K562 (cell line): ENCODE measurements at regions not wholly inside any gene's neighbourhood (a gene's known extent, or its start where the extent isn't known, plus 50 kb on each side); places are given as distances from the start of the nearest gene placed in this dataset.

Experiments
- MBD2 ChIP-seq: sonication (generic); IDR thresholded peaks from 2 replicates; pipeline ENCODE4 v1.6.1; 2016; ENCODE audit warnings: low read depth, borderline replicate concordance
- MXI1 ChIP-seq: IDR thresholded peaks from 2 replicates; pipeline ENCODE4 v1.6.1; 2011; ENCODE audit warnings: low read depth, mild to moderate bottlenecking, improper control_type of control experiment, low read length
- POLR2A ChIP-seq: fragments of 450-650 bp; conservative IDR thresholded peaks from 2 replicates; pipeline ENCODE4 v1.6.1; 2016
- YY1 ChIP-seq, 3 experiments: IDR thresholded peaks; 2 replicates each; pipeline ENCODE4 v1.6.1; 2011; ENCODE audit warnings: low read length in 2 of 3, mild to moderate bottlenecking in 2 of 3, moderate library complexity in 2 of 3, borderline replicate concordance in 1 of 3, control low read depth in 1 of 3, low read depth in 1 of 3; ENCODE audit not compliant: insufficient read depth in 3 of 3, insufficient replicate concordance in 2 of 3, control insufficient read depth in 1 of 3, insufficient read length in 1 of 3; ENCODE audit errors: extremely low read depth in 1 of 3
- ZFP36 ChIP-seq: fragments of 150-350 bp; IDR thresholded peaks from 2 replicates; pipeline ENCODE4 v1.6.1; 2018; ENCODE audit warnings: low read length, low read depth; ENCODE audit not compliant: partially characterized antibody
- TF ChIP-seq, protein P1 (sequence below): fragments of 450-650 bp; IDR thresholded peaks from 2 replicates; pipeline ENCODE4 v1.6.1; 2016; ENCODE audit warnings: antibody characterized with exemption
- TF ChIP-seq, protein P2 (sequence below), 3 experiments: IDR thresholded peaks in 2 of 3; conservative IDR thresholded peaks in 1 of 3; 2 replicates each; pipeline ENCODE4 v1.5.1; 2011 to 2012; ENCODE audit warnings: low read length in 3 of 3, mild to moderate bottlenecking in 3 of 3, control low read depth in 2 of 3, improper control_type of control experiment in 1 of 3, inconsistent platforms in 1 of 3, low read depth in 1 of 3, mixed read lengths in 1 of 3, moderate library complexity in 1 of 3; ENCODE audit not compliant: insufficient read depth in 2 of 3
- TF ChIP-seq, protein P3 (sequence below): fragments of 450-650 bp; IDR thresholded peaks from 2 replicates; pipeline ENCODE4 v1.6.1; 2017; ENCODE audit warnings: antibody characterized with exemption, mild to moderate bottlenecking

DNA sequence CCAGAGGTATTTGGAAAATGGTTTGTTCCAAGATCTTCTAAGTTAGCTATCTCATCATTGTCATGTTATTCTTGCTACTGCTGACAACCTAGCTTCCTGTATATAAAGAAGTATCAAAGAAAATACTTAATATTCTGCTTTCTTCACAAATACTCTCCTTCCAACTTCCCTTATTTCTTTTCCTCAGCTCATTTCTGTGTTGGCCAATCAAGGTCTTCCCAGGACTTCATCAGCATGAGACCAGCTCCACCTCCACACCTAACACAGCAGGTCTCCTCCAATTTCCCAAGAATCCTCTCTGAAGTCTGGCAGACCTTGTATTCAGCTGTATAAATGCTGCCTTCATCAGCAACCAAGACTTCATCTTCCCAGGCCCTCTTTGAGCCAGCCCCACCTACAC is 538.6 kb upstream of the JARID2 start:
- TF ChIP-seq MXI1 (no peak), MBD2 (no peak), YY1 (IDR thresholded peaks at IDR 0.05; ENCODE audit: borderline replicate concordance in 1 of 3, control insufficient read depth in 1 of 3, extremely low read depth in 1 of 3, insufficient read depth in 3 of 3, insufficient read length in 1 of 3, insufficient replicate concordance in 2 of 3, low read depth in 1 of 3, low read length in 2 of 3) (no peak), POLR2A (no peak), ZFP36 (no peak)
- TF ChIP-seq, protein P1, sequence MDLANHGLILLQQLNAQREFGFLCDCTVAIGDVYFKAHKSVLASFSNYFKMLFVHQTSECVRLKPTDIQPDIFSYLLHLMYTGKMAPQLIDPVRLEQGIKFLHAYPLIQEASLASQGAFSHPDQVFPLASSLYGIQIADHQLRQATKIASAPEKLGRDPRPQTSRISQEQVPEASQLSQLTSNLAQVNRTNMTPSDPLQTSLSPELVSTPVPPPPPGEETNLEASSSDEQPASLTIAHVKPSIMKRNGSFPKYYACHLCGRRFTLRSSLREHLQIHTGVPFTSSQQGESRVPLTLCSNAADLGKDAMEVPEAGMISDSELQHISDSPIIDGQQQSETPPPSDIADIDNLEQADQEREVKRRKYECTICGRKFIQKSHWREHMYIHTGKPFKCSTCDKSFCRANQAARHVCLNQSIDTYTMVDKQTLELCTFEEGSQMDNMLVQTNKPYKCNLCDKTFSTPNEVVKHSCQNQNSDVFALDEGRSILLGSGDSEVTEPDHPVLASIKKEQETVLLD: no peak
- TF ChIP-seq, protein P2, sequence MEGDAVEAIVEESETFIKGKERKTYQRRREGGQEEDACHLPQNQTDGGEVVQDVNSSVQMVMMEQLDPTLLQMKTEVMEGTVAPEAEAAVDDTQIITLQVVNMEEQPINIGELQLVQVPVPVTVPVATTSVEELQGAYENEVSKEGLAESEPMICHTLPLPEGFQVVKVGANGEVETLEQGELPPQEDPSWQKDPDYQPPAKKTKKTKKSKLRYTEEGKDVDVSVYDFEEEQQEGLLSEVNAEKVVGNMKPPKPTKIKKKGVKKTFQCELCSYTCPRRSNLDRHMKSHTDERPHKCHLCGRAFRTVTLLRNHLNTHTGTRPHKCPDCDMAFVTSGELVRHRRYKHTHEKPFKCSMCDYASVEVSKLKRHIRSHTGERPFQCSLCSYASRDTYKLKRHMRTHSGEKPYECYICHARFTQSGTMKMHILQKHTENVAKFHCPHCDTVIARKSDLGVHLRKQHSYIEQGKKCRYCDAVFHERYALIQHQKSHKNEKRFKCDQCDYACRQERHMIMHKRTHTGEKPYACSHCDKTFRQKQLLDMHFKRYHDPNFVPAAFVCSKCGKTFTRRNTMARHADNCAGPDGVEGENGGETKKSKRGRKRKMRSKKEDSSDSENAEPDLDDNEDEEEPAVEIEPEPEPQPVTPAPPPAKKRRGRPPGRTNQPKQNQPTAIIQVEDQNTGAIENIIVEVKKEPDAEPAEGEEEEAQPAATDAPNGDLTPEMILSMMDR (IDR thresholded peaks at IDR 0.05 in 2 of 3, conservative IDR thresholded peaks at IDR 0.05 in 1 of 3; ENCODE audit: insufficient read depth in 2 of 3, low read depth in 1 of 3, low read length in 3 of 3): no peak
- TF ChIP-seq, protein P3, sequence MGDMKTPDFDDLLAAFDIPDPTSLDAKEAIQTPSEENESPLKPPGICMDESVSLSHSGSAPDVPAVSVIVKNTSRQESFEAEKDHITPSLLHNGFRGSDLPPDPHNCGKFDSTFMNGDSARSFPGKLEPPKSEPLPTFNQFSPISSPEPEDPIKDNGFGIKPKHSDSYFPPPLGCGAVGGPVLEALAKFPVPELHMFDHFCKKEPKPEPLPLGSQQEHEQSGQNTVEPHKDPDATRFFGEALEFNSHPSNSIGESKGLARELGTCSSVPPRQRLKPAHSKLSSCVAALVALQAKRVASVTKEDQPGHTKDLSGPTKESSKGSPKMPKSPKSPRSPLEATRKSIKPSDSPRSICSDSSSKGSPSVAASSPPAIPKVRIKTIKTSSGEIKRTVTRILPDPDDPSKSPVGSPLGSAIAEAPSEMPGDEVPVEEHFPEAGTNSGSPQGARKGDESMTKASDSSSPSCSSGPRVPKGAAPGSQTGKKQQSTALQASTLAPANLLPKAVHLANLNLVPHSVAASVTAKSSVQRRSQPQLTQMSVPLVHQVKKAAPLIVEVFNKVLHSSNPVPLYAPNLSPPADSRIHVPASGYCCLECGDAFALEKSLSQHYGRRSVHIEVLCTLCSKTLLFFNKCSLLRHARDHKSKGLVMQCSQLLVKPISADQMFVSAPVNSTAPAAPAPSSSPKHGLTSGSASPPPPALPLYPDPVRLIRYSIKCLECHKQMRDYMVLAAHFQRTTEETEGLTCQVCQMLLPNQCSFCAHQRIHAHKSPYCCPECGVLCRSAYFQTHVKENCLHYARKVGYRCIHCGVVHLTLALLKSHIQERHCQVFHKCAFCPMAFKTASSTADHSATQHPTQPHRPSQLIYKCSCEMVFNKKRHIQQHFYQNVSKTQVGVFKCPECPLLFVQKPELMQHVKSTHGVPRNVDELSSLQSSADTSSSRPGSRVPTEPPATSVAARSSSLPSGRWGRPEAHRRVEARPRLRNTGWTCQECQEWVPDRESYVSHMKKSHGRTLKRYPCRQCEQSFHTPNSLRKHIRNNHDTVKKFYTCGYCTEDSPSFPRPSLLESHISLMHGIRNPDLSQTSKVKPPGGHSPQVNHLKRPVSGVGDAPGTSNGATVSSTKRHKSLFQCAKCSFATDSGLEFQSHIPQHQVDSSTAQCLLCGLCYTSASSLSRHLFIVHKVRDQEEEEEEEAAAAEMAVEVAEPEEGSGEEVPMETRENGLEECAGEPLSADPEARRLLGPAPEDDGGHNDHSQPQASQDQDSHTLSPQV: no peak
